Body of pancreas (tissue), 4 donors: ENCODE measurements at regions not wholly inside any gene's neighbourhood (a gene's known extent, or its start where the extent isn't known, plus 50 kb on each side); places are given as distances from the start of the nearest gene placed in this dataset.

Source experiments
- ATAC-seq: fragments of 150-250 bp; one replicate; pipeline ENCODE4 v1.9.1; 2016
- DNase-seq, 4 donors: peaks; one replicate each; pipeline ENCODE4 v3.0.0-alpha.2; 2019
- H3K27ac ChIP-seq, 4 donors: fragments of 200-600 bp; sonication (generic); 1 replicate in 3 of 4; 2 replicates in 1 of 4; pipeline versions ENCODE4 v1.5.1 to v1.6.1; 2016 to 2019; ENCODE audit warnings: mild to moderate bottlenecking in 1 of 4, mixed read lengths in 1 of 4, moderate library complexity in 1 of 4
- H3K27me3 ChIP-seq, 2 donors: fragments of 200-600 bp; sonication (generic); one replicate each; pipeline ENCODE4 v1.6.0; 2016; ENCODE audit warnings: mild to moderate bottlenecking in 1 of 2
- H3K36me3 ChIP-seq, 2 donors: fragments of 200-600 bp; sonication (generic); replicated peaks in 1 of 2; 2 replicates each; pipeline ENCODE4 v1.5.1; 2016; ENCODE audit warnings: low read depth in 2 of 2; ENCODE audit not compliant: insufficient read depth in 1 of 2
- H3K4me1 ChIP-seq: fragments of 200-600 bp; sonication (generic); one replicate; pipeline ENCODE4 v1.6.0; 2016
- H3K4me3 ChIP-seq, 2 donors: fragments of 200-600 bp; sonication (generic); 1 replicate in 1 of 2; 2 replicates in 1 of 2; pipeline ENCODE4 v1.5.1; 2016 to 2019
- H3K9me3 ChIP-seq, 3 donors: fragments of 200-600 bp; sonication (generic); 1 replicate in 2 of 3; 2 replicates in 1 of 3; pipeline ENCODE4 v1.5.1; 2016
- POLR2A ChIP-seq, 3 donors: fragments of 450-650 bp; IDR thresholded peaks; one replicate each; pipeline ENCODE4 v1.6.1; 2016; ENCODE audit warnings: antibody characterized with exemption in 3 of 3, mild to moderate bottlenecking in 2 of 3
- WGBS, 2 donors: methylation state at CpG; one replicate each; pipeline ENCODE4 v1.1.5; 2017; 5-methylcytosine and 5-hydroxymethylcytosine counted together
- intact Hi-C: fragments of 100-400 bp; cut with DNase I; formaldehyde crosslinking; loops from one replicate; pipeline ENCODE4 v1.15.1; 2023
- TF ChIP-seq, protein P1 (sequence below), 7 experiments: fragments of 450-650 bp in 4 of 7; fragments of 200-600 bp in 3 of 7; sonication (generic) in 3 of 7; IDR thresholded peaks; one replicate each; pipeline ENCODE4 v1.5.1; 2016 to 2019; ENCODE audit warnings: antibody characterized with exemption in 7 of 7

DNA sequence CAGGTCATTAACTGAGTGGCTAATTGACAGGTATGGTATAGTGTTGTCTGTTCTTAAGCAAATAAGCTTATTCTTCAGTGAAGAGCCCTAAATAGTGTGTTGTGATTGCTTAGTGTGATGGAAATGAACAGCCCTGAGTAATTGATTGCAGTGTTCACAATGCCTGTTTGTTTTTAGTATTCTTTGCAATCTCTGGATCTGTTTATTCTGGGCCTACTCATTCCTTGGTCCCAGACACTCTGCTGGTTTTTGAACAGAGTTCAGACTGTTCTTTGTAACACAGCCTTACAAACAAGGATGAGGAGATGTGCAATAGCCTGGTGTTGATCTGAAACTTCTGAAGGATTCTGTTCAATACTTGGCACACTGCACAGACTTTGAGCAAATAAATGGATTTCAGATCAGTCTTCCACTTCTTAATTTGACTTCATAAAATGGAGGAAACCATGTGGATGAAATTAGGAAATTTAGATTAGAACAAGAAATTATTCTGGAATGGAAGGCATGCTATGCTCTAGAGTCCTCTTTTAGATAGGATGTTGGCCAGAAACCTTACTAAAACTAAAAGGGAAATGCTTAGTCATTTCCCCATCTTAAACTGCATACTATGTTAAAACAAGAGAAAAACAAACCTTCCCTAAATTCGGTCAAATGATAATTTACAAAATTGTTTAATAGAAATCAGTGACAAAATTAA, 444.2 kb upstream of the SEMA3D start:
- no peak for DNase-seq
- no peaks in the 10 kb centered on the region for H3K9me3 ChIP-seq
- H3K4me1 ChIP-seq, result no peaks in the 10 kb centered on the region
- no peak overlapping the region for H3K27ac ChIP-seq
- H3K36me3 ChIP-seq, result no peaks in the 10 kb centered on the region
- ATAC-seq, result no peak
- no peak for TF ChIP-seq POLR2A (IDR thresholded peaks at IDR 0.05)
- TF ChIP-seq, protein P1, sequence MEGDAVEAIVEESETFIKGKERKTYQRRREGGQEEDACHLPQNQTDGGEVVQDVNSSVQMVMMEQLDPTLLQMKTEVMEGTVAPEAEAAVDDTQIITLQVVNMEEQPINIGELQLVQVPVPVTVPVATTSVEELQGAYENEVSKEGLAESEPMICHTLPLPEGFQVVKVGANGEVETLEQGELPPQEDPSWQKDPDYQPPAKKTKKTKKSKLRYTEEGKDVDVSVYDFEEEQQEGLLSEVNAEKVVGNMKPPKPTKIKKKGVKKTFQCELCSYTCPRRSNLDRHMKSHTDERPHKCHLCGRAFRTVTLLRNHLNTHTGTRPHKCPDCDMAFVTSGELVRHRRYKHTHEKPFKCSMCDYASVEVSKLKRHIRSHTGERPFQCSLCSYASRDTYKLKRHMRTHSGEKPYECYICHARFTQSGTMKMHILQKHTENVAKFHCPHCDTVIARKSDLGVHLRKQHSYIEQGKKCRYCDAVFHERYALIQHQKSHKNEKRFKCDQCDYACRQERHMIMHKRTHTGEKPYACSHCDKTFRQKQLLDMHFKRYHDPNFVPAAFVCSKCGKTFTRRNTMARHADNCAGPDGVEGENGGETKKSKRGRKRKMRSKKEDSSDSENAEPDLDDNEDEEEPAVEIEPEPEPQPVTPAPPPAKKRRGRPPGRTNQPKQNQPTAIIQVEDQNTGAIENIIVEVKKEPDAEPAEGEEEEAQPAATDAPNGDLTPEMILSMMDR (IDR thresholded peaks at IDR 0.05), result no peak
- H3K4me3 ChIP-seq, result no peak overlapping the region
- H3K27me3 ChIP-seq, result no peaks in the 10 kb centered on the region
- WGBS, 2 donors, result 56 to 60% methylated on average over 1 of the region's 1 CpG
- intact Hi-C loops, result no loop called here

DNA sequence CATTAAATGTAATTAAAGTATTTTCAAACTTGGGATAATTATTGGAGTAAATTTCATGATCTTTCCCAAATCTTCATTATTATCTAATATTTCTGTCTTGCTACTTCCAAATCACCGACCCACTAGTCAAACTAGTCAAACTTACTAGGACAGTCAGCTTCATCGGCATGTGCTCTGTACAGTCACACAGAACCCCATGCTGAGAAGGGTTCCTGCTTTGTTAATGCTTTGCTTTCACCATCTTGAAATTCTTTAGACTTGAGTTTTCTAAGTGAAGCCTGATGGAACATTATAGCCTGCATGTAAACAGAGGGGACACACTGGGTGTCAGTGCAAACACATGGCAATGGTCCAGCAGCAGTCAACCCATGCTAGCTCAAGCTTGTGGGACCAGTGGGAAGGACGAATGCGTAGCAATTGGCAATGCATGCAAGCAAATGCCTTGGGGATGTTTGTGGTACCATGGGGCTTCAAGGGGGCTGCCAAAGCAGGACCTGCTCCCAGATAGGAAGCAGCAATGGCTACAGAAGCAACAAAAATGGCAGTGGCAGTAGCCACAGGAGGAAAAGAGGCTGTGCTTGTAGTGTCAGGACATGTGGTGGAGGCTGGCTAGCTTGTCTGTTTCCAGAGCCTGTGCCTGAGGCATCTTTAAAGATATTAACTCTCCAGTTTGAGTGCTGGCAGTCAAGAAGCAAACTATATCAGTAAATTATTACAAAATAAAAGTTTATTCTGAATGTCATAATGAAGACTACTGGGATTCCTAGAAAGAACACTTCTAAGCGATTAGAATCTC, 441.1 kb upstream of the SEMA3D start:
- WGBS, 2 donors, result 76 to 80% methylated on average over 5 of the region's 5 CpGs
- Histone ChIP-seq H3K27ac (no peak overlapping the region), H3K4me3 (no peak overlapping the region), H3K4me1 (no peaks in the 10 kb centered on the region), H3K36me3 (no peaks in the 10 kb centered on the region), H3K27me3 (no peaks in the 10 kb centered on the region), H3K9me3 (no peaks in the 10 kb centered on the region)
- TF ChIP-seq POLR2A (IDR thresholded peaks at IDR 0.05), result no peak
- TF ChIP-seq, protein P1 (IDR thresholded peaks at IDR 0.05), result no peak
- ATAC-seq, result no peak
- DNase-seq, result no peak
- intact Hi-C loops, result no loop called here

DNA sequence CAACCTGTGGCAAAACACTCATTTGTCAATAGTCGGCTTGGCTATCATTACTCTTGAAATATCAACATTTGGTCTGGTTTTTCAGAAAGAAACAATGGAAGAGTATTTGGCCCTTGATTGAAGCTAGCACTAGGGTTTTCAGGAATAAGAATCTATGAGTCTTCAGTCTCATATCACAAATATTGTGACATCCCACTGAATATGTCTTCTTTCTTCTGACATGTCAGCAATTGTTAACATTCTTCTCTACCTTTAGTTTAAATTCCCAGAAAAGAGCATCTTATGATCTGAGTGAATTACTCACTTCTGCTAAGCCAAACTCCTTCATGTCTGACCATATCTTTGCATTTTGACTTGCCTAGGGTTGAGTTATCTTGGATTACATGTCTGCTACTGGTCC, 435.2 kb upstream of the SEMA3D start:
- 24 to 50% methylated on average over 1 of the region's 1 CpG for WGBS, 2 donors
- ATAC-seq (no peak), DNase-seq (no peak)
- intact Hi-C loops, result no loop called here
- no peaks in the 10 kb centered on the region for H3K27me3 ChIP-seq
- H3K36me3 ChIP-seq, result no peaks in the 10 kb centered on the region
- H3K4me3 ChIP-seq, result no peak overlapping the region
- no peak overlapping the region for H3K27ac ChIP-seq
- no peaks in the 10 kb centered on the region for H3K4me1 ChIP-seq
- TF ChIP-seq POLR2A (IDR thresholded peaks at IDR 0.05), result no peak
- TF ChIP-seq, protein P1 (IDR thresholded peaks at IDR 0.05), result no peak
- no peaks in the 10 kb centered on the region for H3K9me3 ChIP-seq

DNA sequence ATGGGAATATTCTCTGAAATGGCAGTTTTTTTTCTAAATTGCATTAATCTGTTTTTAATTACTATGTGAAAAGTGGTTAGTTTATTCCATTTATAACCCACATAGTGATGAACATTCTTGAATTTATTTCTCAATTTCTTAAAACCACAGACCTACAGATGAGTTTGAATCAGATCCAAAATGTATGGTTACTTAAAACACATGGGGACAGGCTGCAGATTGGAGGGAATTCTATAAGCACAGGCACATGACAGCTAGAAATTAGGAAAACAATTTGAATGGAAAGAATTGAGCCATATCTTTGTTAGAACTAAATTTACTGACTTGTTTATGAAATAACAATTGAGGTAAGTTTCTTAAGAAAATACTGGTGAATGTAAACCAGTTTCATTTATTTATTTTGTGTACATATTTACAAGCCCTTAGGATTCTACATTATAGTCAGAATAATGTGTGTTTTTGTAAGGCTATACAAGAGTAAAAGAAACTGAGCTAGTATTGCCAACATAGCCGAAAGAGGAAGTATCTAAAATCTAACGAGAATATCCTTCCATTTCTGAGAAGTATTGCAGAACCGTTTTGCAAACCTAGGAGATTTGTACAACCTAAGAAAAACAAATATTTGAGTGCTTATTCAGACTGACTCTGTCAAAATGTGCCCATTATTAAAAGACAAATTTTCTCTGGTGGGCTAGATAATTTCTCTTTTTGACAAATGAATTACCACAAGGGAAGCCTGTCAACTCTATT, 434.3 kb upstream of the SEMA3D start:
- Histone ChIP-seq H3K4me1 (no peaks in the 10 kb centered on the region), H3K4me3 (no peak overlapping the region), H3K36me3 (no peaks in the 10 kb centered on the region), H3K9me3 (no peaks in the 10 kb centered on the region), H3K27ac (no peak overlapping the region), H3K27me3 (no peaks in the 10 kb centered on the region)
- intact Hi-C loops, result no loop called here
- DNase-seq, result no peak
- TF ChIP-seq POLR2A (IDR thresholded peaks at IDR 0.05), result no peak
- 3 to 8% methylated on average over 3 of the region's 3 CpGs for WGBS, 2 donors
- no peak for ATAC-seq

DNA sequence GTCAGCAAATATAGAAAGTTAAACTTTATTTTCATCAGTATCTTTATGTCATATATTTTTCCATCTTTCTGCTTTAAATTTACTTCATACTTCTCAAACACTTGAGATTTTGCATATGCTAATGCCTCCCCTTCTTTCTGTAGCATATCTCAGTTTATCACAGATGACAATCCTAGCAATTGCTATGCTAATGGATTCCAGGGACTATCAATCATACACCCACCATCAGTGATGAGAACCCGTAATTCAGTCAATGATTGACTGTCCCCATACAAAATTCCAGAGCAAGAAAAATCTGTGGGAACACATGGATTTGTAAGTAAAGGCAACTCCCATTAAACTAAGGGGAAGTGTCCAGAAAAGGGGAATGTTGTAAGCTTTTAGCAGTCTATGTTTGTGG, 432.4 kb upstream of the SEMA3D start:
- 23 to 48% methylated on average over 1 of the region's 1 CpG for WGBS, 2 donors
- Histone ChIP-seq H3K4me3 (no peak overlapping the region), H3K9me3 (no peaks in the 10 kb centered on the region), H3K27ac (no peak overlapping the region), H3K27me3 (no peaks in the 10 kb centered on the region), H3K36me3 (no peaks in the 10 kb centered on the region), H3K4me1 (no peaks in the 10 kb centered on the region)
- ATAC-seq (no peak), DNase-seq (no peak)
- intact Hi-C loops, result no loop called here
- TF ChIP-seq POLR2A (IDR thresholded peaks at IDR 0.05), result no peak
- TF ChIP-seq, protein P1 (IDR thresholded peaks at IDR 0.05), result no peak
